H7 (cell line): ENCODE measurements at regions not wholly inside any gene's neighbourhood (a gene's known extent, or its start where the extent isn't known, plus 50 kb on each side); places are given as distances from the start of the nearest gene placed in this dataset.
A peak's percentile ranks its signal among the peaks of the same experiment; 100 is the strongest.
"Not testable (repeated sequence)": the region's sequence is repeated elsewhere in the genome, so short reads cannot be mapped to it uniquely, and the experiment has no call there.

Experiments used
- DNase-seq: peaks from one replicate; pipeline ENCODE4 v3.0.0; 2012
- H3K27me3 ChIP-seq: 2 replicates; pipeline ENCODE4 v1.6.0; 2011; ENCODE audit warnings: mild to moderate bottlenecking, low read length; ENCODE audit not compliant: control insufficient read depth, insufficient read depth
- H3K36me3 ChIP-seq: replicated peaks from 2 replicates; pipeline ENCODE4 v1.5.1; 2011; ENCODE audit warnings: low read length; ENCODE audit not compliant: control insufficient read depth, insufficient read depth
- H3K4me3 ChIP-seq: 2 replicates; pipeline ENCODE4 v1.5.1; 2011; ENCODE audit warnings: low read depth, mild to moderate bottlenecking, control low read depth, low read length, moderate library complexity; ENCODE audit not compliant: insufficient read depth

DNA sequence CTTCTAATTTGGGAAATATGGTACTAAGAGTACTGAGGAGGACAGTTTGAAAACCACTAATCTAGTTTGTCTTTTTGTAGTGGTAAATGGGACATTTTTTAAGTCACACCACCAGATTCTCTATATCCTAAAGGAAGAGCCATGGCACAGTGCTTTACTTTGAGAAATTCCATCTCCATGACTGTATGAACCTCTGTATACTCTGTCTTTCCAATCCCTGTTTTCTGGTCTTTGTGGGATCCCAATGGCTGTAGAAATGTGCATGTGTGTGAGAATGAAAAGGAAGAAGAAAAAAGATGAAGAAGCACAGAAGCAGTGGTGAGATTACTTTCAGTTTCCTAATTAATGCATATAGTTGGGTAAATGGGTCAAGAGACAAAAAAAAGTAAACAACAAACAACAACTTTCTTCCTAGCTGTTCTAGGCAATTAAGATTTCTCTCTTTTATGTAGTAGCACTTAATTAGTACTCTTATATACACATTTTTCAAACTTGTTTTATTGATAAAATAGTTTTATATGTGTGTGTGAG is 141.2 kb upstream of the HCRTR2 start:
- Histone ChIP-seq H3K27me3 (no peaks in the 10 kb centered on the region), H3K36me3 (no peaks in the 10 kb centered on the region), H3K4me3 (no peak overlapping the region)
- no peak for DNase-seq

DNA sequence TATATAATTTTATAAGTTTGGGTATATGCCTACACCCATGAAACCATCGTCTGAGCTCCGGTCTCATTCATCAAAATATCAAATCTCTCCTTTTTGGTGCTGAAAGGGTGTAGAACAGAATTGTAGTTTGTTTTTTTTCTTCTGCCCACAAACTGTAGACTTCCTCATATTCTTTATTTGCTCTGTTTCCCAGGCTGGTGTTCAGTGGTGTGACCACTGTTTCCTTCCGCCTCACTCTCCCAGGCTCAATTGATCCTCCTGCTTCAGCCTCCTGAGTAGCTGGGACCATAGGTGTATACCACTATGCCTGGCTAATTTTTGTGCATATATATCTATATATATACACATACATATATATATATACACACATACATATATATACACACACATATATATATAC is 139.6 kb upstream of the HCRTR2 start:
- no peaks in the 10 kb centered on the region for H3K36me3 ChIP-seq
- no peaks in the 10 kb centered on the region for H3K27me3 ChIP-seq
- no peak overlapping the region for H3K4me3 ChIP-seq
- no peak for DNase-seq

DNA sequence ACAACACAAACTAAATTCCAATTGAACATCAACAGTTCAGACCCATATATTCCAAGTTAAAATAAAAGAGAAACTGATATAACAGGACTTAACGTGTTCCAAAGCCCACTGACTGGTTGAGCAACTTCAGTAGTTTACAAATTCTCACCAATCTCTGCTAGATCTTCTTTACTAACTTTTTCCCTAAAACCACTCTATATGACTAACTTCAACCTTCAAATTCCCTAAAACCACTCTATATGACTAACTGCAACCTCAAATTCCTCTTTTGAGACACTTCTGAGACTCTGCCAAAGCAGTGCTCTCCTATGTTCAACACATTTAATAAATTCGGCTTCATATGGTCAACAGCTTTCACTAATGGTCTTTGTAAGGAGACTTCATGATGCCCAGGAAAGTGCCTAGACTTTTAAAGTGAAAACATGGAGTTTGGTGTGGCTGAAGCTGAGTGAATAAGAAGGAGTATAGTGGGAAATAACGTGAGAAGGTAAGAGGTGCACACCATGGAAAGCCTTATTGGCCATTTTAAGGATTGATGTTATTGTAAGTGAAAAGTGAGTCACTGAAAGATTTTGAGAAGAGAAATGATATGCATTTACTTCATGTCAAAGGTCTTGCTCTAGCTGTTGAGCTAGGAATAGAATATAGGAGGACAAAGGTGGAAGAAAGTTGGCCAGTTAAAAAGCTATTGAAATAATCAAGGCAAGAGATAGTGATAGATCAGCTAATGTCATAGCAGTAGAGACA is 134.0 kb upstream of the HCRTR2 start:
- DNase-seq, result no peak
- Histone ChIP-seq H3K36me3 (no peaks in the 10 kb centered on the region), H3K27me3 (no peaks in the 10 kb centered on the region), H3K4me3 (no peak overlapping the region)

DNA sequence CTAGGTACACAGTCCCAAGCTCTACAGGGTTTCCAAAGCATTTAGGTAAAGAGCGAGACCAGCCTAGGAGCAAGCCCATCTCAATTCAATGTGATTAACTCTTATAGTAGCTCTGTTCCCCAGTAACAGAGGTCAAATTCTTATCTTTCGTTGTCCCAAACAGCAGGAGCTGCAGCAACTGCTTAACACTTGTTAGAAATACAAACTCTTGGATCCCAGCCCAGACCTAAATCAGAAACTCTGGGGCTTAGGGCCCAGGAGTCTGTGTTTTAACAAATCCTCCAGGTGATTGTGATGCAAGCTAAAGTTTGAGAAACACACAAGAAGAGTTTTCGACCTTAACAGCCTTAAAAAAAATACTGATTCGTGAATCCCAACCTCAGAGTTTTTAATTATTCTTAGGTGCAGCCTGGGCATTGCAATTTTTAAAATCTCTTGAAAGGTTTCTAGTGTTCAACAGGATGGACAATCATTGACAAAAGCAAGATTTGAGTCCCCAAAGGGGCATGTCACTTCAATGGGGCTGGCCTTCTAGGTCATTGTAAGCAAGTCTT is 127.4 kb upstream of the HCRTR2 start:
- no peak overlapping the region for H3K4me3 ChIP-seq
- DNase-seq, result no peak
- no peaks in the 10 kb centered on the region for H3K36me3 ChIP-seq
- no peaks in the 10 kb centered on the region for H3K27me3 ChIP-seq

DNA sequence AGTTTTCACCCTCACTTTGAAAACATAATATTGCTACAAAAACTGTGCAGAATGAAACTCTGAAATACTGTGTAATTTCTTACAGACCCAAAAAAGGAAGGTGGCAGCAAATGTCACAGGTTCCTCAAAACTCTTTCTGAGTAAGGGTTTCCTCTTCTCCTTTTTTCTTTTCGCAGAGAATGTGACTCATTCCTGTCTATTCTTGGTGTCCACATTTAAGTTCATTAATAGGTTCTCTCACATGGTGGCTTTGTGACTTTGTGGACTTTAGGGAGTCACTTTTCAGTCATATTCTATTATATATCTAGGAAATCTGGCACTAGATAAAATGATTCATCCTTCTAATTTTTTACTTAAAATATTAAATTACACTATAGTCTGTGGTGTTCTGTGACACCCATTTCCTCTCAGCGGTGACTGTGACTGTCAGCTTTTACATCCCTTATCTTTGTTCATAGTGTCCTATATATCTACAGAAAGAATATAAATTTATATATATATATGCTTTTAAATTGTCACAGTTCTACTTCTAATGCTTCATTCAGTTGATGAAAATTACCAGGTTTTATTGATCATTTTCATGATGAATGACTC is 126.8 kb upstream of the HCRTR2 start:
- no peaks in the 10 kb centered on the region for H3K27me3 ChIP-seq
- H3K36me3 ChIP-seq, result no peaks in the 10 kb centered on the region
- no peak for DNase-seq
- no peak overlapping the region for H3K4me3 ChIP-seq

DNA sequence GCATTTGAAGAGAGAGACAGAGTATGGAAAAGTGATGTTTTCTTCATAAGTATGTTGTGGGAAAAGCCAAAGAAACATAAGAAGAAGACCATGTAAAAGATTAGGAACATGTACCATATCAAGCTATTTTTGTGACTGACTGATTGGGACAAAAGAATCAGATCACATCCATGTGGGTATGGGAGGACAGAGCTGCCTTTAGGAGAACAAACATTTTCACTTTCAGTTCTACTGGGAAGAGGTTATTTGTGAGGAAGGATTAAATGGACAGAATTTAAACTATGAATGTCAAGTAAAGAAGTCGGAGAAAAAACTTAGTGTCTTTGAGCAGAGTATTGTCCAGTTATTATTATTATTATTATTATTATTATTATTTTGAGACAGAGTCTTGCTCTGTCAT is 124.4 kb upstream of the HCRTR2 start:
- Histone ChIP-seq H3K4me3 (no peak overlapping the region), H3K27me3 (no peaks in the 10 kb centered on the region), H3K36me3 (no peaks in the 10 kb centered on the region)
- no peak for DNase-seq

DNA sequence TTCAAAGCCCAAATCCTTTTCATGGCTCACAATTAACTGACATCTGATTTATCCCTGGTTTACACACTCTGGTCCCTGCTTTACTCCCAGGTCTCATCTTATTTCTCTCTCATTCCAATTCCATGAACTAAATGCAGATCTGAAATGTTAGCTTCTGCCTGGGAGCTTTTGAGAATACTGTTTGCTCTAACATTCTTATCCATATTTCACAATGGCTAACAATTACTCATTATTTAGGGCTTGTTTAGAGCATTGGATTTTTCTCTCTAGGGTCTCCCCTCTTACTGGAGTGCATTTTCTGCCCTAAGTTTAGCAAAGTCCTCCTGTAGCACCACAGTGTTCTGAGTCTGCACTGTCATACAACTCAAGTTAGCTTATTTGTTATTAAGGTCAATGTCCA is 121.5 kb upstream of the HCRTR2 start:
- H3K36me3 ChIP-seq, result no peaks in the 10 kb centered on the region
- no peak for DNase-seq
- no peaks in the 10 kb centered on the region for H3K27me3 ChIP-seq

DNA sequence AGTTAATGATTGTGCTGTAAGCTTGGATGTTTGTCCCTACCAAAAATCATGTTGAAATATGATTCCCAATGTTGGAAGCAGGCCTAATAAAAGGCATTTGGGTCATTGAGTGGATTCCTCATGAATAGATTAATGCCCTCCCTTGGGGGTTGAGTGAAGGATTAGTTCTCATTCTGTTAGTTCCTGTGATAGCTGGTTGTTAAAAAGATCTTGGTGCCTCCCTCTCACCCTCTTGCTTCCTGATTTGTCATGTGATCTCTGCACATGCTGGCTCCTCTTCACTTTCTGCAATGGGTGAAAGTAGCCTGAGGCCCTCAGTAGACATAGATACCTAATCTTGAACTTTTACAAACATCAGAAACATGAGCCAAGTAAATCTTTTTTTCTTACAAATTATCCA is 115.6 kb upstream of the HCRTR2 start:
- Histone ChIP-seq H3K27me3 (no peaks in the 10 kb centered on the region), H3K4me3 (no peak overlapping the region), H3K36me3 (no peaks in the 10 kb centered on the region)
- DNase-seq, result peak; percentile 4

More for the DNA sequence above, 121.5 kb upstream of the HCRTR2 start:
- H3K4me3 ChIP-seq, result no peak overlapping the region

DNA sequence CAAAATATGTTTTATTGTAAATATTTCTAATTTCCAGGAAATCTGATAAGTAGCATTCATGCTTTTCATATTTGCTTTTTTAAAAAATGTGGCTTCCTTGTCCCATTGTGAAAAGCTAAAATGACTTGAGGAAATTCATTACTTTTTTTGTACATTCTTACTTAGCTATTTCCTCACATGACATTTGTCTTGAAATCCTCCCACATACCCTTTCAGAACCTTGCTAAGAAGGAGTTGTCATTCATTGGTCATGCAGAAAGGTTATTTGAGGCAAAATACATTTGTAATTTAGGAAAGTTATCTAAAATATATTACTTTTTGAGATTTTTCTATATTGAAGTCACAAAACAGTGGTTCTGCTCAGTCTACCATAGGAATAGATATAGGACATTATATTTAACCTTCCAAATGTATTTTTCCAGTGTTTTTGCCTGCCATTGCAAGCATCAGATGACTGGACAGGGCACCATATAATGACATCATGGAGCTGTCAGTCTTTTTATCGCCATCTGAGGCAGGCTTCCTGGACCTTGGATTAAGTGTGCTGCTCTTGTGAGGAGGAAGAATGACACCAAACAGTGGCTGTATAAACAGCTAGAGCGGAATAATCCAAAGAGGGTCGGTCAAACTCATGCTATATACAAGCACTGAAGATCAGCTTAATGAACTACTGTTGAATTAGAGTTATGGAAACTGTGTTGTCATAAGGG is 109.4 kb upstream of the HCRTR2 start:
- DNase-seq, result no peak

DNA sequence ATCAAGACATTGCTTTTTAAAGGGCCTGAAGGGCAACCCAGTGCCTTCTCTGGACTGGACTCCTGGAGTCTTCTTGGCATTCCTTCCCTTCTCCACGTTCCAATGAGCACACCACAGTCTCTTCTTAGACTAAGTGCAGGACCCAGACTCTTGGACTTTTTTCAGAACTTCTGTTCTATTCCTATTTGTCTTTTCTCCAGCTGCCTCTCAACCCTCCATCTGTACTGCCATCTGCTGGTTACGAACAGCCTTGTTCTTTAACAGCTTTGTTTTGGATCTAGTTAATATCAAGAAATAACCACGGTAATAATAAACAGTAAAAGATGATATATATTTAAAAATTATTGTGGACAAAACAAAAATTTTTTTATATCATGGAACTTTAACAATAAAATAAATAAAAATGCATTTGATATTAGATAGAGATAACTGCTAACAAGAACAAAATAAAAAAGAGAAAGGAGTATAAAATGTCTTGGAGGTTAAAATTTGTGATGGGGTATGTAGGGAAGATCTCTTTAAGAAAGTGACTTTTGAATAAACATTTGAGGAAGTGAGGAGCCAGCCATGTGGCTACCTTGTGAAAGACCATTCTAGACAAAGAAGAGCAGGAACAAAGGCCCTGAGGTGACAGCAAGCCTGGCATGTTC is 105.1 kb upstream of the HCRTR2 start:
- peak; percentile 9 for DNase-seq
- Histone ChIP-seq H3K27me3 (no peaks in the 10 kb centered on the region), H3K4me3 (no peak overlapping the region), H3K36me3 (no peaks in the 10 kb centered on the region)

More for the DNA sequence above, 109.4 kb upstream of the HCRTR2 start:
- Histone ChIP-seq H3K36me3 (no peaks in the 10 kb centered on the region), H3K4me3 (no peak overlapping the region), H3K27me3 (no peaks in the 10 kb centered on the region)

DNA sequence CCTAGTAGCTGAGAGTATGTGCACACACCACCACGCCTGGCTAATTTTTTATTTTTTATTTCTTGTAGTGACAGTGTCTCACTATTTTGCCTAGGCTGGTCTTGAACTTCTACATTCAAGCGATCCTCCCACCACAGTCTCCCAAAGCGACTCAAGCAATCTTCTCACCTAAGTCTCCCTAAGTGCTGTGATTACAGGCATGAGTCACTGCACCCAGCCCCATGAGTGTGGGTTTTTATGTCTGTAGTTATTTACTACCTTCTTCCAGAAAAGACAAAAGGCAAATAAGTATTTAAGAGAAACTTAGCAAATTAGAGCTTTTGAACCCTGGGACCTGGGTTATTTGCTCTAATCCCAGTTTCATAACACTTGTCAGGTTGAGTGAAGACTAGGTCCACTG is 92.3 kb upstream of the HCRTR2 start:
- Histone ChIP-seq H3K4me3 (no peak overlapping the region), H3K27me3 (no peaks in the 10 kb centered on the region), H3K36me3 (no peaks in the 10 kb centered on the region)
- DNase-seq, result no peak

DNA sequence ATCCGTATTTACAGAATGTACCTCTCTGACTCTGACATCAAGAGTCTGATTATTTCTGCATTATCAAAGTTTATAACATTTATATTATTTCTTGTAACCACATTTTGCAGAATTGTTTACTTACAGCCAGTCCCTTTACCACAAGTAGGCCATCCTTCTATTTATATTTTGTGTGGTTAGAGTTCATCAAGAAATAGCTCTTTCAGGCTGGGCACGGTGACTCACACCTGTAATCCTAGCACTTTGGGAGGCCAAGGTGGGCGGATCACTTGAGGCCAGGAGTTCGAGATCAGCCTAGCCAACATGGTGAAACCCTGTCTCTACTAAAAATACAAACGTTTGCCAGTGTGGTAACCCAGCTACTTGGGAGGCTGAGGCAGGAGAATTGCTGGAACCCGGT is 86.3 kb upstream of the HCRTR2 start:
- not testable (repeated sequence) for H3K27me3 ChIP-seq, H3K36me3 ChIP-seq, DNase-seq, H3K4me3 ChIP-seq

DNA sequence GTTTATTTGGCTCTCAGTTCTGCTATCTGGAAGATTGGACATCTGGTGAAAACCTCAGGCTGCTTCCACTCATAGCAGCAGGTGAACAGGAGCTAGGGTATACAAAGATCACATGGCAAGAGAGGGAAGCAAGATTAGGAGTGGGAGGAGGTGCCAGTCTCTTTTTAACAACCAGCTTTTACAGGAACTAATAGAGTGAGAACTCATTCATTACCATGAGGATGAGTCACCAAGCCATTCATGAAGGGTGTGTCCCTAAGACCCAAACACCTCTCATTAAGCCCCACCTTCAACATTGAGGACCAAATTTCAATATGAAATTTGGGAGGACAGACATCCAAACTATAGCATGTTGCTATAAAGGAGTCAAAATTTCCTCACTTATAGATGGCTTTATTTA is 85.4 kb upstream of the HCRTR2 start:
- no peaks in the 10 kb centered on the region for H3K27me3 ChIP-seq
- H3K4me3 ChIP-seq, result no peak overlapping the region
- no peaks in the 10 kb centered on the region for H3K36me3 ChIP-seq
- DNase-seq, result no peak

DNA sequence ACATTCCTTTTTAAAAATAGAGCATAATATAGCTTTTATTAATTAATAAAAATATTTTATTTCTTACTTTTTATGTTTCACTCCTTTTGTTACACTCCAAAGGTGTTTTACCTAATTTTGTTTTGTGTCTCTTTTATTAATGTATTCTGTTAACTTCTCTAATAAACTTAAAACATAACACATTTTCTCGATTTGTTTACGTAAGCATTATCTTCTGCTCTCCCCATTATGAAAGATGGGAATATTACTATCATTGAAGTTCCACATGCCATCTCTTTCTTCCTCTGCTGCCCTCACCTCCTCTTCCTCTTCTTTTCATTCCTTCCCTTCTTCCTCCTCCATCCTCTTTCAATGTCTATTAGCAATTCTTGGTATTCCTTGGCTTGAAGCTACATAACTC is 85.0 kb upstream of the HCRTR2 start:
- Histone ChIP-seq H3K27me3 (no peaks in the 10 kb centered on the region), H3K36me3 (no peaks in the 10 kb centered on the region), H3K4me3 (no peak overlapping the region)
- no peak for DNase-seq
